ENCODE measurements at regions not wholly inside any gene's neighbourhood (a gene's known extent, or its start where the extent isn't known, plus 50 kb on each side); places are given as distances from the start of the nearest gene placed in this dataset.
"Not testable (repeated sequence)": the region's sequence is repeated elsewhere in the genome, so short reads cannot be mapped to it uniquely, and the experiment has no call there.

GRCh38 chr15:81807186-81807585 is 238.6 kb downstream of the MEX3B start (continued):
- TF ChIP-seq ATOH8 (CRISPR knock-in tag; IDR thresholded peaks at IDR 0.05; ENCODE audit: low read depth) (no peak), HOXA7 (CRISPR knock-in tag; IDR thresholded peaks at IDR 0.05) (no peak), EP300 (IDR thresholded peaks at IDR 0.05) (no peak), RAD21 (conservative IDR thresholded peaks at IDR 0.05 in 1 of 2, IDR thresholded peaks at IDR 0.05 in 1 of 2) (no peak)

- Histone ChIP-seq H3K9me3 (no peaks in the 10 kb centered on the region), H3K27ac (no peak overlapping the region), H3K4me1 (no peaks in the 10 kb centered on the region), H3K4me3 (no peak overlapping the region), H3K4me2 (no peak overlapping the region)
- CTCF ChIA-PET = interaction anchor here (1.2 to 1.8 kb wide), 2 partner anchors 14 to 35 kb away, joined by 4 to 6 read pairs; no protein-coding TSS in a partner anchor
- TF ChIP-seq RFX5 (IDR thresholded peaks at IDR 0.05) = no peak
- no peak for ATAC-seq
- DNase-seq (ENCODE audit: low read depth in 1 of 2, low spot score in 1 of 2) = no peak
- no peak for FAIRE-seq
- POLR2A ChIA-PET = no interaction called here
- WGBS (ENCODE audit: missing lambda C conversion rate) = 10% methylated on average over 1 of the region's 1 CpG
These were observed 249.9 kb downstream of the MEX3B start for GRCh38 chr15:81795899-81796298.

- H3K4me3 ChIP-seq = no peak overlapping the region
- ATAC-seq = no peak
- ChIA-PET POLR2A (no interaction called here), CTCF (no interaction called here)
- H3K9me3 ChIP-seq = no peaks in the 10 kb centered on the region
- H3K4me1 ChIP-seq = no peaks in the 10 kb centered on the region
- DNase-seq (ENCODE audit: low read depth in 1 of 2, low spot score in 1 of 2) = no peak
- FAIRE-seq = no peak
- no peak for TF ChIP-seq TP53 (CRISPR knock-in tag; IDR thresholded peaks at IDR 0.05)
- H3K4me2 ChIP-seq = no peak overlapping the region
- H3K27ac ChIP-seq = no peak overlapping the region
- WGBS (ENCODE audit: missing lambda C conversion rate) = 1% methylated on average over 2 of the region's 2 CpGs
These were observed 253.2 kb downstream of the MEX3B start for GRCh38 chr15:81792646-81793045.

GRCh38 chr15:81791322-81791721 is 254.5 kb downstream of the MEX3B start:
- DNase-seq (ENCODE audit: low read depth in 1 of 2, low spot score in 1 of 2); H3K4me2 ChIP-seq; H3K4me3 ChIP-seq; FAIRE-seq; H3K27ac ChIP-seq; H3K4me1 ChIP-seq; ATAC-seq; CTCF ChIA-PET; H3K9me3 ChIP-seq; POLR2A ChIA-PET: not testable (repeated sequence)
- 2% methylated on average over 2 of the region's 2 CpGs for WGBS (ENCODE audit: missing lambda C conversion rate)

GRCh38 chr15:81789403-81789802 is 256.4 kb downstream of the MEX3B start:
- WGBS (ENCODE audit: missing lambda C conversion rate) = 1% methylated on average over 4 of the region's 4 CpGs
- Histone ChIP-seq H3K4me1 (no peaks in the 10 kb centered on the region), H3K4me3 (no peak overlapping the region), H3K9me3 (no peaks in the 10 kb centered on the region), H3K4me2 (no peak overlapping the region), H3K27ac (no peak overlapping the region)
- ATAC-seq (no peak), DNase-seq (ENCODE audit: low read depth in 1 of 2, low spot score in 1 of 2) (no peak), FAIRE-seq (no peak)
- ChIA-PET CTCF (interaction anchor here (1.2 kb wide), 1 partner anchor 209 kb away, joined by 3 read pairs; no protein-coding TSS in a partner anchor), POLR2A (no interaction called here)
- TF ChIP-seq FOSL2 (IDR thresholded peaks at IDR 0.05) (no peak), FOSL2 (CRISPR knock-in tag; IDR thresholded peaks at IDR 0.05) (no peak), HDAC2 (IDR thresholded peaks at IDR 0.05) (no peak), CBX8 (IDR thresholded peaks at IDR 0.05) (no peak), TFCP2L1 (CRISPR knock-in tag; IDR thresholded peaks at IDR 0.05) (no peak), CEBPB (IDR thresholded peaks at IDR 0.05) (no peak), SMC3 (IDR thresholded peaks at IDR 0.05) (no peak), PHF8 (IDR thresholded peaks at IDR 0.05; ENCODE audit: borderline replicate concordance, low read depth) (no peak), ZC3H11A (IDR thresholded peaks at IDR 0.05) (no peak)

- CTCF ChIA-PET = interaction anchor here (2.1 kb wide), 1 partner anchor 15 kb away, joined by 7 read pairs; no protein-coding TSS in a partner anchor
- under 1% methylated on average over 4 of the region's 4 CpGs for WGBS (ENCODE audit: missing lambda C conversion rate)
- Histone ChIP-seq H3K27ac (no peak overlapping the region), H3K4me3 (no peak overlapping the region), H3K9me3 (no peaks in the 10 kb centered on the region), H3K4me2 (no peak overlapping the region), H3K4me1 (no peaks in the 10 kb centered on the region)
- FAIRE-seq (no peak), DNase-seq (ENCODE audit: low read depth in 1 of 2, low spot score in 1 of 2) (no peak), ATAC-seq (no peak)
- POLR2A ChIA-PET = no interaction called here
- TF ChIP-seq FOSL2 (IDR thresholded peaks at IDR 0.05) (no peak), FOSL2 (CRISPR knock-in tag; IDR thresholded peaks at IDR 0.05) (no peak), ZFP36 (IDR thresholded peaks at IDR 0.05; ENCODE audit: borderline replicate concordance, partially characterized antibody) (no peak), EHMT2 (IDR thresholded peaks at IDR 0.05; ENCODE audit: low read depth) (no peak), HDAC2 (IDR thresholded peaks at IDR 0.05) (no peak), RFX5 (IDR thresholded peaks at IDR 0.05) (no peak), ATOH8 (CRISPR knock-in tag; IDR thresholded peaks at IDR 0.05; ENCODE audit: low read depth) (no peak), REST (IDR thresholded peaks at IDR 0.05) (no peak), JUNB (IDR thresholded peaks at IDR 0.05) (no peak), GATA3 (IDR thresholded peaks at IDR 0.05; ENCODE audit: borderline replicate concordance) (no peak), HES2 (IDR thresholded peaks at IDR 0.05) (no peak), ZC3H11A (IDR thresholded peaks at IDR 0.05) (no peak), HEYL (CRISPR knock-in tag; IDR thresholded peaks at IDR 0.05) (no peak)
These were observed 259.0 kb downstream of the MEX3B start for GRCh38 chr15:81786776-81787175.

Measured in A549 (cell line).